Hematopoietic multipotent progenitor cell treated with erythropoietin and hydrocortisone succinate and interleukin-3 and kit ligand, for 6 days (in vitro differentiated cells): ENCODE measurements at regions not wholly inside any gene's neighbourhood (a gene's known extent, or its start where the extent isn't known, plus 50 kb on each side); places are given as distances from the start of the nearest gene placed in this dataset.
A peak's percentile ranks its signal among the peaks of the same experiment; 100 is the strongest.
"Not testable (repeated sequence)": the region's sequence is repeated elsewhere in the genome, so short reads cannot be mapped to it uniquely, and the experiment has no call there.

Experiments
- DNase-seq: peaks from one replicate; pipeline ENCODE4 v3.0.0-alpha.2; 2015

DNA sequence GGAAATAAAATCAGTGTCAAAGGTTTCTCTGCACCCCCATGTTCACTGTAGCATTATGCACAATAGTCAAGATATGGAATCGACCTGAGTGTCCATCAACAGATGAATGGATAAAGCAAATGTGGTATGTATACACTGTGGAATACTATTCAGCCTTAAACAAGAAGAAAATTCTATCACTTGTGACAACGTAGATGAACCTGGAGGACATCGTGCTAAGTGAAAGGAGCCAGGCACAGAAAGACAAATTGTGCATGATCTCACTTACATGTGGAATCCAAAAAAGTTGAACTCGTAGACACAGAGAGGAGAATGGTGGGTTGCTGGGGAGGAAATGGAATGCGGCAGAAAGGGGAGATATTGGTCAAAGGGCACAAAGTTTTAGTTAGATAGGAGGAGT, 136.3 kb upstream of the ESR1 start:
- DNase-seq = no peak

DNA sequence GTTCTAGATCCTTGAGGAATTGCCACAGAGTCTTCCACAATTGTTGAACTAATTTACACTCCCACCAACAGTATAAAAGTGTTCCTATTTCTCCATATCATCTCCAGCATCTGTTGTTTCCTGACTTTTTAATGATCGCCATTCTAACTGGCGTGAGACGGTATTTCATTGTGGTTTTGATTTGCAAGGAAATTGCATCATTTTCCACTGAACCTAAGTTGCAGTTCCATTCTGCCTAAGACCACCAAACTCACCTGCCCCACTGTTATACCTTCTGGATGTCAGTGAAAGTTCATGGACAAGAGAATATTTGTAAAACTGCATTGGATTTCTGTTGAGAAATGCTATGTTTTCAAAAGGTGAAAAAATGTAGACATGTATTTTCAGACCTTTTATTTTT, 132.9 kb upstream of the ESR1 start:
- DNase-seq = no peak

DNA sequence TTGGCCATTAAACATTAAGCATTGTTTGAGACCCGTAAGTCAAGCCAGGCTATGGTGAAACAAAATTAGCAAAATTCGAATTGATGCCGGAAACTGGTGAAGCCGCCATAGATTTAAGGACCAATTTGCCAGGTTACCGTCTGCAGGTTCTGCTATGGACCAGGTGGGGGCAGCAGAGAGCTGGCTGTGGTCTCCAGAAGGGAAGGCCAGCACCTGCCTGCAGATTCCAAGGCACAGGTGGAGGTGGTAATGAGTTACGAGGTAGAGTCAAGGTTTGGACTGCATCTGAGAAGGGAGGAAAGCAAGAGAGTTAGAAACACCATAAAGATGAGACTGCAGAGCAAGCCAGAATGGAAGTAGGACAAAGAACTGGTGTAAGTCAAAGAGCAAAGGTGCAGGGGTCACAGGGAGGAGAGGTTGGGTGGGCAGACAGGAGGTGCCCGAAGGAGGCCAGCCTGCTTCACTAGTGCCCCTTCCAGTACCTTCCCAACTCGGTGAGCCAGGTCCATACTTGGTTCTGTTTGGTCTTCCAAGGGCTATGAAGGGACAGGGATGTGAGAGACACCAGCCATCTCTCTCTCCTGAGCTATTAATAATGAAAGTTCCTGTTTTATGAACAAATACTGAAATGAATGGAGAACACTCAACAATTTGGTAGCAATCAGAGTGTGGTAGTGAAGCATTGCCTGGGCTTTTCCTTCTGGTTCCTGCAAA, 131.6 kb upstream of the ESR1 start:
- DNase-seq = peak; percentile 48

DNA sequence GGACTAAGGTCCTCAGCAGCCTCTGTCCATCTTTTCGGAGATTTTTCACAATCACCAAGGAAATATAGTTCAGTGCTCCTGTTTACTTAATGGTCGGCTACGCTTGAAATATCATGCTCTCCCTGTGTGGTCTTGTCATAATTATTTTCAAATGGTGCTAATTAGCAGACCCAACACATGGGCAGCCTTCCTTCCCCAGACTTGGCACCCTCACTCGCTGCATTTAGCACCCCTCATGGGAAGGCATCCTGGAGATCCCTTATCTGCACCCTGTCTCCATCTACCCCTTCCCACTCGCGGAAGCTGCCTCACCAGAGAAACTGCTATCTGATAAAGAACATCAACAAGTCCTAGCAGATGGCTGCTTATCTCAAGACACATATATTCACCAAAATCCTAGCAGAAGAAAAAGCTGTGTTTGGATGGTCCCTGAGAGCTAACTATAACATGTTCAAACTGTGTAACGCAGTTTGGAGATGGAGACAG, 131.0 kb upstream of the ESR1 start:
- no peak for DNase-seq

DNA sequence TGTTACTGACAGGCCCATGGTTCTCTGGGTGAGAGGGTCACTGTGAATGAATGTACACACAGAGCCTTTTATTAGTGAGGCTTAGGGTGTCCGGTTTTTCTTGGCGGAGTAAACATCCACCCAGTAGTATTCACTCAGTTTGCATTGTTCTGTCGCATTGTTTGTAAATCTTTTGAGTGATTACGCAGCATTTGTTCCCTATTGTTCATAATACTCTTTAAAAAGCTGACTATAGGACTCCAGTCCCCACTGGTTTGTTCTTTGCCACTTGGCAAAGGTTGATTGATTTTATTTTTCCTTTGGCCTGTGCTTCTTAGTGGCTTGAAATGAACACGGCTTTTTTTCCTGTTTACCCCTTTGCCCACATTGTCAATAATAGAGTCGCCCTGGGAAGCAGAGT, 130.1 kb upstream of the ESR1 start:
- DNase-seq = no peak

DNA sequence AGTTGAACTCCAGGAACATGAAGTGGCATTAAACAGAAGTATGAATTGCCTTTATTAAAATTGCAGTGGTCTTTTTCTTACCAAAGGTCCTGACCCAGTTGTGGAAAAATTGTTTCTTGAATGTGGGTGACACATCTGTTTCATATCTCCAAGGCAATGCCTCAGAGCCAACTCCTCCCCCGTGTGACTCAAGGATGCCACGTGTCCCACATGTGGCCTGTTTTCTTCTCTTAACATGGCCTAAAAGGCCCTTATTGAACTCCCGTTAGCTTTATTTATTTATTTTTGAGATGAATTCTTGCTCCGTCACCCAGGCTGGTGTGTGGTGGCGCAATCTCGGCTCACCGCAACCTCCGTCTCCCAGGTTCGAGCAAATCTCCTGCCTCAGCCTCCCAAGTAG, 128.4 kb upstream of the ESR1 start:
- DNase-seq = no peak

DNA sequence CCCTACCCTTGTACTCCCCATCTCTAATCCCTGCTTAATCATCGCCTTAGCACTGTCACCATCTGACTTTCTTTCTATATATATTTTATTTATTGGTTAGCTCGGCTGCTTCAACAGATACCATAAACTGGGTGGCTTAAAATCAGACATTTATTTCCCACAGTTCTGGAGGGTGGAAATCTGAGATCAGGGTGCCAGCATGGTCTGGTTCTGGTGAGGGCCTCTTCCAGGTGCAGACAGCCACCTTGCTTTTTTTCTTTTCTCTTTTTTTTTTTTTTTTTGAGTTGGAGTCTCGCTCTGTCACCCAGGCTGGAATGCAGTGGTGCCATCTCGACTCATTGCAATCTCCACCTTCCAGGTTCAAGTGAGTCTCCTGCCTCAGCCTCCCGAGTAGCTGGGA, 127.5 kb upstream of the ESR1 start:
- DNase-seq = no peak

DNA sequence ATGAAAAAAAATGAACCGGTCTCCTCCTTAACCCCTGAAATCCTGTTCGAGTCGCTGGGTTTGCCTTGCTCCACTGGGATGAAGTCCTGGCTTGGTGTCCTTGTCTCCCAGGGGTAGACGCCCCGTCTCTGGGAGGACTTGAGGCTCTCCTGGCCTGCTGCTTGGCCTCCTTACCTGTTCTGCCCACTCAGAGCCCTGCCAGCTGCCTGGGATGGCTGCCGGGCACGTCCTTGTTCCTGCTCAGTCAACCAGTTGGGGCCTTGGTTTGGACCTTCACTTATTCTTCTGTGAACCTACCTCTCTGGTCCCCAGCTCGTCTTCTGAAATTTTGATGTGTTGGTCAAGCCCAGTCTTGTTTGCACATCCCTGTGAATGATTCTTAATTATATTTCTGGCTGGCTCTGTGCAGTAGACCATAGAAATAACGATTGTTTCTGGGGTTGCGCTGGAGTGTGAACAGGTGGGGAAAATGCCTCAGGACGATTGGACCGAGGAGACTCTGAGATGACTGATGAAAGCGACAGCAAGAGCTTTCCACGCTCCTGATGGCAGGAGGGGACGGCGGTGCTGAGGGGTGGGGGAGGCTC, 126.5 kb upstream of the ESR1 start:
- no peak for DNase-seq

DNA sequence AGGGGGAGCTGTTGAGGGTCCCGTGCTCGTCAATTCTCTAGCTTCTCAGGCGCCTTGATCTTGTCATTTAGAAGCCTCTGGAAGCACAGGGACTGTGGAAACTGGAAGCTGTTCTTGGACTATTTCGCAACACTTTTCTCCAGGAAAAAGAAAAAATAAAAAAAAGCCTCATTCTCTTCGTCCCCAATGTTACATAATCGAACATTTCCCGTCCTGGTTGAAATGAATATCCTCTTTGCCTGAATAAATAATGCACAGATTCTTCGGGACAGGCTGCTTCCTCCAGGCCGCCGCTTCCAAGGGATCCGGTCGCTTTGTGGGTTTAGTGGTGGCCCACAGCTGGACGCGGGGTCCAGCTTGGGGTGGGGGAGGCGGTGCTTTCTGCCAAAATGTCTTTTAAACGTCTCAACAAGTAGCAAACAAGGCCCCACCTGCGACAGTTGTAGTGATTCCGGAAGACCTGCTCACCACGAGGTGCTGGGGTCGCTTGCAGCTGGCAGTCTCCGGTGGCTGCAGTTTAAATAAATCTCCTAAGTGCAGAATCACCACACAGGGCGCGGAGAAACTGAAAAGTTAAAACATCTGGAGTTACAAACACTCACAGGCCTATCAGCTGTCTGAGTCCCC, 125.9 kb upstream of the ESR1 start:
- peak; percentile 12 for DNase-seq

DNA sequence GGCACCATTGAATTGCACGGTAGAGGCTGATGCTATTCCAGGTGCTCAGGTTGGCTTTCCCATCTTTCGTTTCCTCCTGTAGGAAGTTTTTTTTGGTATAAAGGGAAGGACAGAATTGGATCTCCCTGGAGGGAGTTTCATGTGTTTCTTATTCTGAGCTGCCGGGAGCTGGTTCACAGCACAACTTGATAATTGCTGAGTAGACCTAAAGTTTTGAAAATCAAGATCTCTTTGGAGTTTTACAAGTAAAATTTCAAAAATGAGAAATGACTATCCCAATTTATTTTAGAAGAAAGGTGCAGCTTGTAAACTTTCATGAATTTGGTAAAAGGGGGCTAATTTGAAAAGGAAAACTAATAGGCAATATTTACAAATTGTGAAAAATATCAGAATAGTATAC, 125.2 kb upstream of the ESR1 start:
- no peak for DNase-seq

DNA sequence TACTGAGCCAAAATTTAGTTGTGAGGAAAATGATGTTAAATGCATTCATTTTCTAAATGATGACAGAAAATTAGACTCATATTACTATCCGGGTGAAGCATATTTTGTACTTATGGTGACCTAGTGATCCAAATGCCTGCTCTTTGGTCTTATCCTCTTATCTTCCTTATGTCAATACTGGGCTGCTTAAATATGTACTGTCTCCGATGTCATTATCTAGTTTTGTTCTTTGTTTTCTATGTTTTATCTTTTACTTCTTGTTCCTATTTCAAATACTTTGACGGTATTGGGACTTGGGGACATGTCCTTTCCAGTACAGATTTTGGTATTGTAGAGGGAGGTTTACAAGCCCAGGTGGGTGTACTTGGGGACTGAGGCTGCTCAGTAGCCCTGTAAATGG, 124.6 kb upstream of the ESR1 start:
- no peak for DNase-seq

DNA sequence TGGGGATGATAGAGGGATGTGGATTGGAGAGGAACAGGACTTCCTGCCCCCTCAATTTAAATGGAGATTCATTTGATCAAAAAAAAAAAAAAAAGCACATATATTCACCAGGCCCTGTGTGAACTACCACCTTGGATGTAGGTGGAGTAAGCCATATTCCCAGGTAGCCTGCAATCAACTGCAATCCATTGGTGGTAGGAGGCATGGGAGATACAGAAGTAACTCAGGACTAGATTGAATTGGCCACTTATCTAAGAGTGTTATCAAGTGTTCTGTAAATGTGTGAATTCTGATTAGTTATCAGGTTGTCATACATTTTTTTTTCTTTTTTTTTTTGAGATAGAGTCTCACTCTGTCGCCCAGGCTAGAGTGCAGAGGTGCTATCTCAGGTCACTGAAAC, 124.1 kb upstream of the ESR1 start:
- DNase-seq = no peak

DNA sequence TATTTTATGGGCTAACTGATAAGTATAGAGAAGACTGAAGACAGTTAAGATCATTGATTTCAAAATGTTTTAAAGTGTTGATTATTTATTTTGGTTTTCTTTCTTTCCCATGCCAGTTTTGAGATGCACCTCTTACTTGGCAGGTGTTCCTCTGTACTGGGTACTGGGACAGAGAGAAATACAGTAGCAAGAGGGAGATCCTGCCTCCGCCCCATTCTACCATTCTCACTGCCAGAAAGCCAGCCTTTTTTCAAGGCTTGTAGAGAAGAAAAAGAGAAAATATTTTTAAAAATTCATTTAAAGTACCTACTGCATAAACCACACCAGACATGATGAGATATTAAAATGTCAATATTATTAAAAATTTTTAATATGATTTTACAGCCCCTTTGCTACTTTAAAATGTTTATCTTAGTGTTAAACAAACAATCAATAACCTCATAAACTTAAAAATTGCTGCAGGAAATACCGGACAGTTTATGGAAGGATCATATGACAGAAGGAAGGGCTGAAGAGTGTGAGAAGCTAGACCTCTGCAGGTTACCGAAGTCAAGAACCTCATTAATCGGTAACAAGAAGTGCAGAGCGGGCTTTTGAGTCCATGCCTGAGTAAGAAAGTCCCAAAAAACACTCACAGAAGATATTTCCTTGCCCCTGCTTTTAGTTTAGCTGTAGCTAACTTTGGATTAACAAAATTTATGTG, 117.8 kb upstream of the ESR1 start:
- no peak for DNase-seq

DNA sequence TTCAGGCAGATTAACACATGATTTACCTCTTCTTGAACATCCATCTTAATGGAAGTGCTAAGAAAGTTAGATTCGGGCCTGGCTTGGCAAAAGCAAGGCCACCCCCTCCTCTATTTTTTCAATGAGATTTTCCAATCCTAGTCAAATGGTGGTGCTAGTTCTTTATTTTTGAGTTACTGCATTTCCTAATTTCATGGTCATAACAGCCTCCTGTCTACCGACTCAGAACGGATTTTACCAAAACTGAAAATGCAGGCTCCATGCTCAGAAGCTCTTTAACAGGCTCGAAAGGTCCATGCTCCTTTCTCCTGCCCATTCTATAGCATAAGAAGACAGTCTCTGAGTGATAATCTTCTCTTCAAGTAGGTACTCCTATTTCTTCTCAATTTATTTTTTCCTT, 117.2 kb upstream of the ESR1 start:
- peak; percentile 26 for DNase-seq

DNA sequence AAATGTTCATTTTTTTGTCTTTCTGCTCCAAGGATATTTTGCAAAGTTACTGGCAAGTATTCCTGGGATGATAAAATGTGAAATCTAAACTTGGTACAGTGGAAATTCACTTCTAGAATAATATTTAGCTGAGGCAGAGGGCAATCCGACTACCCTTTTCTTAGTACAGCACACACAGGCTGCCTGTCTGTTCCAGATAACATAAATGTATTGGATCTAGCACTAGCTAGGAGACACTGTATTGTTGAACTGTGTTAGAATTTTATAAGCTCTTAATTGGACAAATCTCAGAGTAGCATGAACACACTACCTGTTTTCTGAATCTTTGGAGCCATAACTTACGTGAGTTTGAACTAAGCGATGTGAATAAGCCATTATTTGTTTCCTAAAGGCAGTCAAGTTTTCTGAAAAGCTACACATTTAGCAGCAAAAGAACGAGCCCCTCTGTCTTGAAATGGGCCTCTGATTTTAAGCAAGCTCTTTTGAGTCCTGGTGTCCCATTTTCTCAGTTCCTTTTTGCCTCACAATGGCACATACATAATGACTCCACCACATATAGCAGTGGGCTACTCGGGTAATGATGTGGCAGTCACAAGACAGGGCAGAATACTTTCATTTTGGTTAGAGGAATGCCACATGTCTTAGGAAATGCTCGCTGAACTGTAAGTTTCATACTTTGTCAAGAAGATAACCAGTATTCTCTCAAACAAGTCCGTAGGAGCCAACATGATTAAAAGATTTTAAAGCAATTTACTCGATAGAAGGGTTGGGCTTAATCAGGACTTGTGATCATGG, 116.5 kb upstream of the ESR1 start:
- peak; percentile 23 for DNase-seq

DNA sequence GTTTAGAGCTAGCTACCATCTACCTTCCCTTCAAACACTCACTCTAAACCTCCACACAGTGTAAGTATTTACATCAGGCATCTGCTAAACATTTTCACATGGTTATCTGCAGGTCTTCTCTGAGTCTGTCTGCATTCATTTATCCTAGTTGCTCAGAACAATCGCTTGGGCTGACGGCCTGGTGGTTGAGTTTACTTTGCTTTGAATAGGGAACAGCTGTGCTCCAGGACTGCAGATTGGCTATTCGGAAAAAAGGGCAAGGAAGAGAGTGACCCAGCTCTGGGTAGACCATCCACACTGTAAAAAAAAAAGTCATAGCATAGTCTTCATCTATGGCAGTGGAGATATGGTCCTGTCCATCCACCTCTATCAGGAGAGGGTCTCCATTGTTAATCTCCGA, 115.3 kb upstream of the ESR1 start:
- DNase-seq = no peak

DNA sequence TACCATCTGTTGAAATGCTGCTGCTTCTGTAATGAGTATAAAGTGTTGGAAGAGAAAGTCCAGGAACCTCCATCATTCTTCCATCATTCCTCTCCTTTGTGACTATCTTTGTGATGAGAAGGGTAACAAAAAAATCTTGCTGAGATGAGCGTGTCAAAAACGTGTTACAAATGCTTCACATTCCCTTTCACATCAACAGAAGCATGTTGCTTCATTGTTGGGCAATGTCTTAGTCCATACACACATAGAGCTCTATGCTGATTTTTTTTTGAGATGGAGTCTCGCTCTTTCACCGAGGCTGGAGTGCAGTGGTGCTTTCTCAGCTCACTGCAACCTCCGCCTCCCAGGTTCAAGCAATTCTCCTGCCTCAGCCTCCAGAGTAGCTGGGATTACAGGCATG, 114.1 kb upstream of the ESR1 start:
- DNase-seq = no peak

DNA sequence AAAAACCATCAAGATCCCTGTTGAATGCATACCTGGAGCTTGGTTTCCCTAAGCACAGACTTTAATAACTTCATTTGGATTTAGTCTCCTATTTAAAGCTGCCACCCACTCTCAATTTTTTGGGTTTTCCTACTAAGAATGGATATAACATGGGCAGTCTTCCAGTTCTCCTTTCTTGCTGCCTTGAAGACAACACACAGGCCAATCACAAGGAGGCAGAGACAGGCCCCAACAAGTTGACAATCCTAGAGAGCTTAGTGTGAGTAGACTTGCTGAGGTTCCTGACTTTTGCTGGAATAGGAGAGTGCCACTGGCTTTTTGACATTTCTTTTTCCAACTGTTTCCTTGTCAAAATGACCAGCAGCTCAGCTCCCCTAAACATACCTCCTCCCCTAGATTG, 112.3 kb upstream of the ESR1 start:
- DNase-seq = no peak

DNA sequence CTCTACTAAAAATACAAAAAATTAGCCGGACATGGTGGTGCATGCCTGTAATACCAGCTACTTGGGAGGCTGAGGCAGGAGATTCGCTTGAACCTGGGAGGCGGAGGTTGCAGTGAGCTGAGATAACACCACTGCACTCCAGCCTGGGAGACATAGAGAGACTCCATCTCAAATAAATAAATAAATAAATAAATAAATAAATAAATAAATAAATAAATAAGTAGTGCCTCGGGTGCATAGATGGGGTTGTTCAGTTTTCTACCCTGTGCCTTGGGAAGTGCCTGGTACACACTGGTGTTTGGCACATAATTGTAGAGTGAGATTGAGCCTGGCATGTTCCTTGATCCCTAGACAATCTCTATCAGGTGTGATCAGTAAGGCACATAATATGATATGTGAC, 111.2 kb upstream of the ESR1 start:
- not testable (repeated sequence) for DNase-seq

DNA sequence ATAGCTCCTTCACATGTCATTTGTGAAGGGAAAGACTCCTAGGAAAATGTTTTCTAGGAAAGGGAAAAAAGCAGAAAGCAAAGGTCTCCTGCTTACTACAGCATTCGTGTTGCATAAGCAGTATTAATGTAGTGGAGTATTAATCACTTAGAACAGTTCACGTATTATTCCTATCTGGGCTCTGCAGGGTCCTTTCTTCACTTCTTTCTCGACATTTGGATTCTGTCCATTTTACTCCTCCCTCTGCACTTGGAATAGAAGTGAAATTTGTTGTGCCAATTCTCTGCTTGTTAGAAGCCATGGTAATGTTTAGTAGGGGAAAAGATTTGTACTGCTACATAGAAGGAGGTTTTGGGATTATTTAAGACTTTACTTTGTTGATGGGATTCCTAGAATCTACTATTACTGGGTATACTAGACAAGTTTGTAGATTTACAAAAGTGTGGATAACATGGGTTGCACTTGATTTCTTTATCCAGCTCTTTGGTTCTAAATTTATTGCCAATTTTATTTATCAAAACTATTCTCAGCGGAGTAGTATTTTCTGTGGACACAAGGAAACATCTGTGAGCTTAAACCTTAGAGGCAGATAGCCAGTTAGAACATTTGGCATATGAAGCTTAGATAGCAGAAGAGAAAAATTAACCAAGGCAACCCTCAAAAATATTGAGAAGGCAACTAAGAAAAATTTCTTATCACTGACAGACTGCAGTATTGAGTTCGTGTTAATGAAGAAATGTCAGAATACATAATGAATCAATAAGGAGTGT, 108.4 kb upstream of the ESR1 start:
- no peak for DNase-seq

DNA sequence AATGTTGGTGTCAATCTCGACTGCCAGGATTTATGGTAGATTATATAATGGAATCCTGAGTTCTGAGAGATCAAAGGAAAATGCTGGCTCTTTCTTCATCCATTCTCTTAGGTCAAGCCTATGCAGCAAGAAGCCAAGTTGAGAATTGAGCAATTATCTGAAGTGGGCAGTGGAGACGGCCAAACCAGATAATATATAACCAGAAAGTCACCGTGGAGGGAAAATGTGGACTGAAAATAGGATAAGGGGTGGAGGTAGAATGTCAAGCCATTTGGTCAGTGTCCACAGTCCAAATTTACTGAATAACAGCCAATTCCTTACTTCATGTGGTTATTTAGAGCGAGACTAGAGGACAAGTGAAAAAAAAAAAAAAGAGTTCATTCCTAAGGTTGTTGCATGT, 107.8 kb upstream of the ESR1 start:
- no peak for DNase-seq

DNA sequence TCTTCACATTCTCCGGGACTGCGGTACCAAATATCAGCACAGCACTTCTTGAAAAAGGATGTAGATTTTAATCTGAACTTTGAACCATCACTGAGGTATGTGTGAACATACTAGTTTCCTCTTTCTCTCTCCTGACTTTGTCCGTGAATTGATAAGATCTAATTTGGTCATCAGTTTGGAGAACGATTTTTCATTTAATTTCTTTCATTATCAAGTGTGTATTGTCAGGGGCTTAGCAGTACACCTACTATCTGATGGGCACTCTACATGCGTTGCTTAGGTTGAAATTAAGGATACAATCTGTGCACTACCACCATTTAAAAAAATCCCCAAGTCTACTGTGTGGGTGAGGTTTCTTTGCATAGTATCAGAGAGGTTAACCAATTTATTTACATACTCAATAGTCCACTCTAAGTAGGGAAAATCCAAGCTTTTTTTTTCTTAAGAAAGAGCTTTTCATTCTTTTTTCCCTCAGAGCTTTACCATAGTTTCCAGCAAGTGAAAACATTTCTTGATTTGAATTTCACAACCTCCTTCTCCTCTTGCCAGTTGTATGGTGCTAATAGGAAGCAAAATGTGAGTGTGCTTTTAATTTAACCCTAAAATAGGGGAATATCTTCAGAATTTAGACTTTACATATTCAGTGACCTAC, 105.4 kb upstream of the ESR1 start:
- no peak for DNase-seq
